HFFc6 (cell line): ENCODE measurements at regions not wholly inside any gene's neighbourhood (a gene's known extent, or its start where the extent isn't known, plus 50 kb on each side); places are given as distances from the start of the nearest gene placed in this dataset.

Experiments
- DNase-seq: peaks from one replicate; pipeline ENCODE4 v3.0.0-alpha.2; 2018
- H3K27ac Mint-ChIP-seq: 2 replicates; pipeline ENCODE4 v1.8.0; 2020; ENCODE audit warnings: mild to moderate bottlenecking, mixed read lengths
- H3K27me3 Mint-ChIP-seq: 2 replicates; pipeline ENCODE4 v1.8.0; 2021; ENCODE audit warnings: mild to moderate bottlenecking, moderate library complexity, mixed read lengths; ENCODE audit not compliant: insufficient read depth
- H3K36me3 Mint-ChIP-seq: 2 replicates; pipeline ENCODE4 v1.8.0; 2021; ENCODE audit warnings: low read depth, mixed read lengths
- H3K4me1 Mint-ChIP-seq: 2 replicates; pipeline ENCODE4 v1.8.0; 2020; ENCODE audit warnings: low read depth, mixed read lengths
- H3K4me3 Mint-ChIP-seq: 2 replicates; pipeline ENCODE4 v1.8.0; 2020; ENCODE audit warnings: mild to moderate bottlenecking, moderate library complexity, mixed read lengths
- H3K9me3 Mint-ChIP-seq: 2 replicates; pipeline ENCODE4 v1.8.0; 2020; ENCODE audit warnings: mild to moderate bottlenecking, mixed read lengths
- CTCF ChIP-seq: fragments of 200-600 bp; sonication (generic); IDR thresholded peaks from 2 replicates; pipeline ENCODE4 v1.5.0; 2021; ENCODE audit warnings: antibody characterized with exemption, mild to moderate bottlenecking

GRCh38 chr7:119392-120163 is 72.8 kb upstream of the FAM20C start:
- Mint-ChIP-seq H3K4me3 (no peak overlapping the region), H3K36me3 (peaks cover under 1% of the 10 kb centered on the region; the same call in 1 of the 2 replicates), H3K4me1 (peaks cover 17% of the 10 kb centered on the region), H3K9me3 (peaks cover 2% of the 10 kb centered on the region), H3K27me3 (peaks cover 9% of the 10 kb centered on the region), H3K27ac (no peak overlapping the region)
- TF ChIP-seq CTCF, result no peak
- DNase-seq, result no peak

DNA sequence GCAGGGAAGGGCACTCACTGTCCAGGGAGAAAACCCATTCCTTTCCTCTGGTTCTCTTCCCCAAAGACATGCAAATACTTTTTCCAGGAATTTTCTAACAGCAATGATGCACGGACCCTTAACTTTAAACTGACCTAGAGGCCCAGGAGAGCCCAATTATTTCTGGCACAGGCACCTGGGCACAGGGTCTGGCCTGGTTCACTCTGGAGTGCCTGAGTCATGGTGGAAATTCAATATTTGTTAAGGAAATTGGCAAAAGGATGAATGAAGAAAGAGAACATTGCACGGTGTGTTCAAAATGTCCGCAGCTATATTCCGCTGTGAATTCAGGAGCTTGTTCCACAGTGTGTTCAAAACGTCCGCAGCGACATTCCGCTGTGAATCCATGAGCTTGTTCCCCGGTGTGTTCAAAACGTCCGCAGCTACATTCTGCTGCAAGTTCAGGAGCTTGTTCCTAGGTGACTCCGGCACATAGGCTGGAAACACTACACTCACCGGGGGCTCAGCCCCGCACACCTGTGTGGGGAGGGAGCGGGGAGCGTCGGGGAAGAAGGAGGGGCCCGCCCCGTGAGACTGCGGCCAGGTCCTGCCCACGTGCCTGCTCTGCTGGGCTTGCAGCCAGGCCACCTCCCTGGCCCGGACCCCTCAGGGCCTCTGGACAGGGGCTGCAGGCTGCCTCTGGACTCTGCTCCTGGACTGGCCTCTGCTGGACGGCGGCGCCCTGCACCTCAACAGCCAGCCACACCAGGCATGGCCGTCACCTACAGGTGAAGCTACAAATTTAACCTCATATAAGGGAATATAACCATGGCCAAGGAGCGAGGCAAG is 72.0 kb upstream of the FAM20C start:
- Mint-ChIP-seq H3K9me3 (no peaks in the 10 kb centered on the region), H3K27me3 (peaks cover 7% of the 10 kb centered on the region)

DNA sequence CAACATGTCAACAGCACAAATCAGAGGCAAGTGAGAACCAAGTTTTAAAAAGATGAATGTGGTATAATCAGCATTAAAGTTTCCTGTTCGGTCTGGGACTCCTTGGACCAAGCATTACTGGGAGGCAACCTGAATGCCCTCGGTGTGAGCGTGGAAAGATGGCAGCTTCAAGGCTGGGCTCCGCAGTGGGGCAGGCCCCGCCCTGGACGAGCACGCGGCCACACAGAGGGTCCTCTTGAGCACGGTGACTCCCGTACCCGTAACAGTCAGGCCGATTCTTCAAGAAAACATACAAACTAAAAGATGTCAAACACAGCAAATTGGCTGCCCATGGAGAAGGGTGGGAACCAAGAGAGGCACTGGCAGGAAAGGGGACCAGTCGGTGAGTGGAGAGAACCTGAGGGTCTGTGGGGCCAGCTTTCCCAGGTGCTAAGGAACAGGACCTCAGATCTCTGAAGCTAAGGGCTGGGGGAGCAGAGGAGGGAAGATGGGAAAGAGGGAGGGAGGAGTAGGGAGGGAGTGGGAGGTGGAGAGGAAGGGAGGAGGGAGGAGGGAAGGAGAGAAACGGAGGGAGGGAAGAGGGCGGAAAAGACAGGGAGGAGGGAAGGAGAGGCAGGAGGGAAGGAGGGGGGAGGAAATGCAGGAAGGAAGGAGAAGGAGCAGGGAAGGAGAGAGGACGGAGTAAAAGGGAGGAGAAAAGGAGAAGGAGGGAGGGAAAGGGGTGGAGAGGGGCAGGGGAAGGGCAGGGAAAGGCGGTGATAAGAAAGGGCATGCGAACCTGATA is 71.2 kb upstream of the FAM20C start:
- H3K36me3 Mint-ChIP-seq, result no peaks in the 10 kb centered on the region
- H3K4me3 Mint-ChIP-seq, result no peak overlapping the region
- H3K27ac Mint-ChIP-seq, result no peak overlapping the region
- H3K9me3 Mint-ChIP-seq, result no peaks in the 10 kb centered on the region
- no peak for TF ChIP-seq CTCF
- no peak for DNase-seq
- peaks cover 5% of the 10 kb centered on the region; the same call in 1 of the 2 replicates for H3K4me1 Mint-ChIP-seq
- peaks cover 9% of the 10 kb centered on the region for H3K27me3 Mint-ChIP-seq

More for the DNA sequence above, 72.0 kb upstream of the FAM20C start:
- DNase-seq, result no peak
- Mint-ChIP-seq H3K36me3 (no peaks in the 10 kb centered on the region), H3K4me1 (peaks cover 13% of the 10 kb centered on the region), H3K27ac (no peak overlapping the region), H3K4me3 (no peak overlapping the region)
- no peak for TF ChIP-seq CTCF

- peaks cover 15% of the 10 kb centered on the region for H3K27me3 Mint-ChIP-seq
- H3K4me1 Mint-ChIP-seq, result no peaks in the 10 kb centered on the region
- H3K36me3 Mint-ChIP-seq, result no peaks in the 10 kb centered on the region
- no peak for TF ChIP-seq CTCF
- H3K9me3 Mint-ChIP-seq, result no peaks in the 10 kb centered on the region
- DNase-seq, result no peak
- H3K27ac Mint-ChIP-seq, result no peak overlapping the region
- H3K4me3 Mint-ChIP-seq, result no peak overlapping the region
Measured at GRCh38 chr7:123237-123636, 69.1 kb upstream of the FAM20C start.

- Mint-ChIP-seq H3K4me1 (peaks cover under 1% of the 10 kb centered on the region; the same call in 1 of the 2 replicates), H3K4me3 (no peak overlapping the region), H3K9me3 (no peaks in the 10 kb centered on the region), H3K27me3 (peaks cover 17% of the 10 kb centered on the region), H3K27ac (no peak overlapping the region), H3K36me3 (no peaks in the 10 kb centered on the region)
- peak; percentile 26; the same call in 1 of the 2 replicates for TF ChIP-seq CTCF
- DNase-seq, result no peak
Measured at GRCh38 chr7:124130-124949, 68.0 kb upstream of the FAM20C start.
